ENCODE measurements at regions not wholly inside any gene's neighbourhood (a gene's known extent, or its start where the extent isn't known, plus 50 kb on each side); places are given as distances from the start of the nearest gene placed in this dataset.

DNA sequence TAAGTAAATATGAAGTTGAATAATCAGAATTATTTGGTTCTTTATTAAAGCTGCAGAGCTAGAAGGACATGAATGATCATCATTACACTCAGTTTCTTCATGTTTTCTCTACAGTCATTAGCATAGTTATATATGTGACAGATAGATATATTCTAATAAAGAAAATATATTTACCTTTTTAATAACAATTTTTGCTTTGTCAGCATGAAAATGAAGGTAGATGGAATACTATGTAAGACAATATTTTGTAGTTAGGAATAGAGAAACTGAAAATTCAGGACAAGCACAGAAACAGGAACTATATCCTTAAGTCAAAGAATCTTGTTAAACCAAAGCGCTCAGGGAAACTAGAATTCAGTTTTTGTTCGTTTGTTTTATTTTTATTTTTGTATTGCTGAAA is 649.9 kb upstream of the NRXN1 start:
- Mint-ChIP-seq H3K27me3 (ENCODE audit: unreplicated experiment) (peaks cover 3% of the 10 kb centered on the region), H3K4me1 (ENCODE audit: unreplicated experiment) (no peaks in the 10 kb centered on the region), H3K36me3 (ENCODE audit: unreplicated experiment) (no peaks in the 10 kb centered on the region), H3K9me3 (ENCODE audit: unreplicated experiment) (peaks cover 16% of the 10 kb centered on the region), H3K4me3 (ENCODE audit: unreplicated experiment) (no peak overlapping the region), H3K27ac (ENCODE audit: unreplicated experiment) (no peak overlapping the region)
- no peak for DNase-seq (ENCODE audit: extremely low spot score, unreplicated experiment)
- TF ChIP-seq, protein P1, sequence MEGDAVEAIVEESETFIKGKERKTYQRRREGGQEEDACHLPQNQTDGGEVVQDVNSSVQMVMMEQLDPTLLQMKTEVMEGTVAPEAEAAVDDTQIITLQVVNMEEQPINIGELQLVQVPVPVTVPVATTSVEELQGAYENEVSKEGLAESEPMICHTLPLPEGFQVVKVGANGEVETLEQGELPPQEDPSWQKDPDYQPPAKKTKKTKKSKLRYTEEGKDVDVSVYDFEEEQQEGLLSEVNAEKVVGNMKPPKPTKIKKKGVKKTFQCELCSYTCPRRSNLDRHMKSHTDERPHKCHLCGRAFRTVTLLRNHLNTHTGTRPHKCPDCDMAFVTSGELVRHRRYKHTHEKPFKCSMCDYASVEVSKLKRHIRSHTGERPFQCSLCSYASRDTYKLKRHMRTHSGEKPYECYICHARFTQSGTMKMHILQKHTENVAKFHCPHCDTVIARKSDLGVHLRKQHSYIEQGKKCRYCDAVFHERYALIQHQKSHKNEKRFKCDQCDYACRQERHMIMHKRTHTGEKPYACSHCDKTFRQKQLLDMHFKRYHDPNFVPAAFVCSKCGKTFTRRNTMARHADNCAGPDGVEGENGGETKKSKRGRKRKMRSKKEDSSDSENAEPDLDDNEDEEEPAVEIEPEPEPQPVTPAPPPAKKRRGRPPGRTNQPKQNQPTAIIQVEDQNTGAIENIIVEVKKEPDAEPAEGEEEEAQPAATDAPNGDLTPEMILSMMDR (IDR thresholded peaks at IDR 0.05), result no peak

DNA sequence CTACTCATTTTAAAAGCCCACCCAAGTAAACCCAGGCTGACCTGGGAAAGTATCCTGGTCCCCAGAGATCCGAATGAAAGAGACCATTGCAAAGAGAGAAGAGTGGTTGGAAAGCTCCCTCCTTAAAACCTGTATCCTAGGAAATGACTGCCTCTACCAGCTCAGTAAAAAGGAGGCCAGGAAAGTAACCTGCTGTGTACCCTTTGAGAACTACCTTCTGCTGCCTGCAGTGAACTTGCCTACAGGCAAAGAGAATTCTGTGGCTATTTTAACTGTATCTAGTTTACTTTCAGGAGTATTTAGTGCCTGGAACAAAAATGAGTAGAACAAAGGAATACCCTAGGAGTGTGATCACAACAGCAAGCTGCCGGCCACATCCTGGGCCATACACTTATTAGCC is 641.7 kb upstream of the NRXN1 start:
- Mint-ChIP-seq H3K27ac (ENCODE audit: unreplicated experiment) (no peak overlapping the region), H3K4me3 (ENCODE audit: unreplicated experiment) (no peak overlapping the region)

GRCh38 chr2:51667679-51668078 is 635.7 kb upstream of the NRXN1 start:
- Mint-ChIP-seq H3K27ac (ENCODE audit: unreplicated experiment) (no peak overlapping the region), H3K27me3 (ENCODE audit: unreplicated experiment) (no peaks in the 10 kb centered on the region), H3K36me3 (ENCODE audit: unreplicated experiment) (no peaks in the 10 kb centered on the region), H3K9me3 (ENCODE audit: unreplicated experiment) (peaks cover 3% of the 10 kb centered on the region), H3K4me3 (ENCODE audit: unreplicated experiment) (no peak overlapping the region), H3K4me1 (ENCODE audit: unreplicated experiment) (no peaks in the 10 kb centered on the region)
- TF ChIP-seq, protein P1 (IDR thresholded peaks at IDR 0.05), result no peak
- no peak for DNase-seq (ENCODE audit: extremely low spot score, unreplicated experiment)

More for the DNA sequence above, 641.7 kb upstream of the NRXN1 start:
- DNase-seq (ENCODE audit: extremely low spot score, unreplicated experiment), result no peak
- Mint-ChIP-seq H3K27me3 (ENCODE audit: unreplicated experiment) (peaks cover 3% of the 10 kb centered on the region), H3K4me1 (ENCODE audit: unreplicated experiment) (no peaks in the 10 kb centered on the region), H3K9me3 (ENCODE audit: unreplicated experiment) (no peaks in the 10 kb centered on the region), H3K36me3 (ENCODE audit: unreplicated experiment) (no peaks in the 10 kb centered on the region)
- TF ChIP-seq, protein P1 (IDR thresholded peaks at IDR 0.05), result no peak

GRCh38 chr2:51662187-51662586 is 630.3 kb upstream of the NRXN1 start:
- no peak for DNase-seq (ENCODE audit: extremely low spot score, unreplicated experiment)
- Mint-ChIP-seq H3K4me1 (ENCODE audit: unreplicated experiment) (no peaks in the 10 kb centered on the region), H3K36me3 (ENCODE audit: unreplicated experiment) (no peaks in the 10 kb centered on the region), H3K9me3 (ENCODE audit: unreplicated experiment) (peaks cover 3% of the 10 kb centered on the region), H3K27me3 (ENCODE audit: unreplicated experiment) (no peaks in the 10 kb centered on the region), H3K27ac (ENCODE audit: unreplicated experiment) (no peak overlapping the region), H3K4me3 (ENCODE audit: unreplicated experiment) (no peak overlapping the region)
- TF ChIP-seq, protein P1 (IDR thresholded peaks at IDR 0.05), result no peak

DNA sequence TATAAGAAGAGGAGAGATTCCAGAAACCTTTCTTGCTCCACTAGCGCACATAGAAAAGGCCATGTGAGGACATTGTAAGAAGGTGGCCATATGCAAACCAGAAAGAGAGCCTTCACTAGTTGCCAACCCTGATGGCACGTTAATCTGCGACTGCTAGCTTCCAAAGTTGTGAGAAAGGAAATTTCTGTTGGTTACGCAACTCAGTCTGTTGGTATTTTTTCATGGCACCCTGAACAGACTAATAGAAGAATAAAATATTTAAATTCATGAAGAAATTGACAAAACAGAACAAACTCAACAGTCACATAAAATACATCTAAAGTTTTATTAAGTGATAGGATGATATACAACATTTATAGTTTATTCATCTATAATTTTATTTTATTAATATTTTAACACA is 625.9 kb upstream of the NRXN1 start:
- TF ChIP-seq, protein P1 (IDR thresholded peaks at IDR 0.05), result no peak
- no peaks in the 10 kb centered on the region for H3K27me3 Mint-ChIP-seq (ENCODE audit: unreplicated experiment)
- no peaks in the 10 kb centered on the region for H3K36me3 Mint-ChIP-seq (ENCODE audit: unreplicated experiment)
- H3K27ac Mint-ChIP-seq (ENCODE audit: unreplicated experiment), result no peak overlapping the region
- no peak overlapping the region for H3K4me3 Mint-ChIP-seq (ENCODE audit: unreplicated experiment)
- DNase-seq (ENCODE audit: extremely low spot score, unreplicated experiment), result no peak
- H3K4me1 Mint-ChIP-seq (ENCODE audit: unreplicated experiment), result no peaks in the 10 kb centered on the region
- H3K9me3 Mint-ChIP-seq (ENCODE audit: unreplicated experiment), result no peaks in the 10 kb centered on the region
